Spleen (tissue), 11 donors: ENCODE measurements at regions not wholly inside any gene's neighbourhood (a gene's known extent, or its start where the extent isn't known, plus 50 kb on each side); places are given as distances from the start of the nearest gene placed in this dataset.

Experiments
- DNase-seq: peaks from one replicate; pipeline ENCODE4 v3.0.0-alpha.2; 2020
- H3K27ac ChIP-seq, 8 donors: fragments of 200-600 bp; sonication (generic) in 7 of 8; 1 replicate in 4 of 8; 2 replicates in 4 of 8; pipeline versions ENCODE4 v1.5.0 to v1.8.0; 2016 to 2021; ENCODE audit warnings: inconsistent platforms in 4 of 8, mild to moderate bottlenecking in 4 of 8, moderate library complexity in 1 of 8
- H3K27me3 ChIP-seq, 7 donors: fragments of 200-600 bp; sonication (generic) in 6 of 7; replicated peaks in 1 of 7; 1 replicate in 4 of 7; 2 replicates in 3 of 7; pipeline versions ENCODE4 v1.5.0 to v1.8.0; 2016 to 2021; ENCODE audit warnings: inconsistent platforms in 3 of 7, mild to moderate bottlenecking in 1 of 7
- H3K36me3 ChIP-seq, 6 donors: fragments of 200-600 bp; sonication (generic) in 5 of 6; 1 replicate in 4 of 6; 2 replicates in 2 of 6; pipeline versions ENCODE4 v1.5.0 to v1.8.0; 2016 to 2021; ENCODE audit warnings: inconsistent platforms in 2 of 6
- H3K4me1 ChIP-seq, 6 donors: fragments of 200-600 bp; sonication (generic) in 5 of 6; 1 replicate in 3 of 6; 2 replicates in 3 of 6; pipeline versions ENCODE4 v1.5.0 to v1.8.0; 2016 to 2021; ENCODE audit warnings: inconsistent platforms in 3 of 6
- H3K4me3 ChIP-seq, 8 donors: fragments of 200-600 bp; sonication (generic) in 7 of 8; 1 replicate in 4 of 8; 2 replicates in 4 of 8; pipeline versions ENCODE4 v1.5.0 to v1.8.0; 2016 to 2021; ENCODE audit warnings: inconsistent platforms in 4 of 8, mild to moderate bottlenecking in 4 of 8, moderate library complexity in 2 of 8
- H3K9me3 ChIP-seq, 8 donors: fragments of 200-600 bp; sonication (generic) in 7 of 8; 1 replicate in 4 of 8; 2 replicates in 4 of 8; pipeline versions ENCODE4 v1.5.0 to v1.8.0; 2016 to 2021; ENCODE audit warnings: inconsistent platforms in 4 of 8
- POLR2A ChIP-seq, 3 donors: fragments of 450-650 bp; IDR thresholded peaks; one replicate each; pipeline ENCODE4 v1.5.1; 2017; ENCODE audit warnings: antibody characterized with exemption in 3 of 3, mild to moderate bottlenecking in 1 of 3
- POLR2AphosphoS5 ChIP-seq, 3 donors: sonication (generic); formaldehyde crosslinking; IDR thresholded peaks; one replicate each; pipeline ENCODE4 v1.5.1; 2017; ENCODE audit warnings: antibody characterized with exemption in 3 of 3
- WGBS, 5 donors: extraction: QIAGEN DNeasy Blood & Tissue Kit in 3 of 5; methylation state at CpG; one replicate each; pipeline versions ENCODE4 v1.1.5 to v1.1.7; 2013 to 2018; 5-methylcytosine and 5-hydroxymethylcytosine counted together
- intact Hi-C: fragments of 100-400 bp; cut with DNase I; formaldehyde crosslinking; loops from one replicate; pipeline ENCODE4 v1.15.0; 2023; ENCODE audit warnings: low total_unique reads
- TF ChIP-seq, protein P1 (sequence below), 11 experiments: fragments of 200-600 bp in 7 of 11; fragments of 450-650 bp in 4 of 11; sonication (generic) in 4 of 11; IDR thresholded peaks in 8 of 11; conservative IDR thresholded peaks in 3 of 11; 1 replicate in 7 of 11; 2 replicates in 4 of 11; pipeline versions ENCODE4 v1.4.0 to v1.8.0; 2016 to 2021; ENCODE audit warnings: antibody characterized with exemption in 11 of 11, inconsistent platforms in 4 of 11, mild to moderate bottlenecking in 1 of 11
- donor health status: healthy with polysubstance abuse.
- donor health status: DM: no; HTN: no; CAD: no; lungs with moderate emphysema.
- donor health status: DM: no; HTN: no; CAD: no.
- donor health status: Bipolar disorder and iron deficiency.
- donor health status: healthy.
- donor health status: DM: no; HTN: no; CAD: no.
- donor health status: DM: yes; HTN: yes; CAD: no.

DNA sequence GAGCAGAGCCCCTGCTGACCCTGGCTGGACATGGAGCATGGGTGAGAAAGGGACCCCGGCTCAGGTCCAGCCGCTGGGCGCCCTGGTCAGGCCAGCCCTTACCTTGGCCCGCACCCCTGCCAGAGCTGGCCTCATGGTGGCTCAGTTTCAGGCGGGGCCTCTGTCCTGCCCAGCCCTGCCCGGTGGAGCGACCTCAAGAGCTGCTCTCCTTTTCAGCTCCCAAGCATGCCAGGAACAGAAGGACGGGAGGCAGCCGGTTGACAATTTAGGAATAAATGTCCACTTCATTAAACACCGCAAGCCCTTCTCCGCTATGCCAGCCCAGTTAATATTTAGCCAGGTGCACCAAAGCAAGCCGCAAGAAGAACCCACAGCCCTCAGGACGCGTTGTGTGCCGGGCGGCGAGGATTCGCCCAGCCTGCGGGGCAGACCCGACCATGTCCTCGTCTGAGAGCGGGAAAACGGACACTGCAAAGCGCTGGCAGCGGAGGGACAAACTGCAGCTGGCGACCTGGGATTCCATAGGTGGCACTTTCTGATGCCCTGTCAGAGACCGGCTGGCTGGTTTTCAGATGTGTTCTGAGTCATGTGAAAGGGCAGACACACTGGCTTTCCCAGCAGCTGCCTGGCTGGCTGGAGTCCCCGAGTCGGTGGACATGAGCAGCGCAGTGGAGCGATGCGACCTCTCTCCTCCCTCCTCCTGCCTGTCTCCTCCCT, 221.9 kb downstream of the TTLL2 start:
- Histone ChIP-seq H3K27ac (no peak overlapping the region), H3K4me3 (no peak overlapping the region), H3K4me1 (peaks cover 5 to 30% (median 18%) of the 10 kb centered on the region in 6 donors), H3K36me3 (no peaks in the 10 kb centered on the region), H3K9me3 (no peaks in the 10 kb centered on the region), H3K27me3 (no peaks in the 10 kb centered on the region)
- intact Hi-C loops: no loop called here
- DNase-seq: no peak
- WGBS, 5 donors: 92 to 97% (median 96%) methylated on average over 28 to 32 of the region's 32 CpGs
- no peak for TF ChIP-seq POLR2AphosphoS5 (IDR thresholded peaks at IDR 0.05)
- TF ChIP-seq, protein P1, sequence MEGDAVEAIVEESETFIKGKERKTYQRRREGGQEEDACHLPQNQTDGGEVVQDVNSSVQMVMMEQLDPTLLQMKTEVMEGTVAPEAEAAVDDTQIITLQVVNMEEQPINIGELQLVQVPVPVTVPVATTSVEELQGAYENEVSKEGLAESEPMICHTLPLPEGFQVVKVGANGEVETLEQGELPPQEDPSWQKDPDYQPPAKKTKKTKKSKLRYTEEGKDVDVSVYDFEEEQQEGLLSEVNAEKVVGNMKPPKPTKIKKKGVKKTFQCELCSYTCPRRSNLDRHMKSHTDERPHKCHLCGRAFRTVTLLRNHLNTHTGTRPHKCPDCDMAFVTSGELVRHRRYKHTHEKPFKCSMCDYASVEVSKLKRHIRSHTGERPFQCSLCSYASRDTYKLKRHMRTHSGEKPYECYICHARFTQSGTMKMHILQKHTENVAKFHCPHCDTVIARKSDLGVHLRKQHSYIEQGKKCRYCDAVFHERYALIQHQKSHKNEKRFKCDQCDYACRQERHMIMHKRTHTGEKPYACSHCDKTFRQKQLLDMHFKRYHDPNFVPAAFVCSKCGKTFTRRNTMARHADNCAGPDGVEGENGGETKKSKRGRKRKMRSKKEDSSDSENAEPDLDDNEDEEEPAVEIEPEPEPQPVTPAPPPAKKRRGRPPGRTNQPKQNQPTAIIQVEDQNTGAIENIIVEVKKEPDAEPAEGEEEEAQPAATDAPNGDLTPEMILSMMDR (IDR thresholded peaks at IDR 0.05 in 8 of 11, conservative IDR thresholded peaks at IDR 0.05 in 3 of 11): no peak
- no peak for TF ChIP-seq POLR2A (IDR thresholded peaks at IDR 0.05)

- Histone ChIP-seq H3K36me3 (no peaks in the 10 kb centered on the region), H3K4me1 (peaks cover 5 to 35% (median 18%) of the 10 kb centered on the region in 6 donors), H3K4me3 (no peak overlapping the region), H3K27me3 (no peaks in the 10 kb centered on the region), H3K9me3 (no peaks in the 10 kb centered on the region), H3K27ac (no peak overlapping the region)
- intact Hi-C loops: no loop called here
- DNase-seq: no peak
- TF ChIP-seq, protein P1 (IDR thresholded peaks at IDR 0.05 in 8 of 11, conservative IDR thresholded peaks at IDR 0.05 in 3 of 11): no peak
- TF ChIP-seq POLR2AphosphoS5 (IDR thresholded peaks at IDR 0.05) (no peak), POLR2A (IDR thresholded peaks at IDR 0.05) (no peak)
Measured at GRCh38 chr6:167547328-167547692, 222.4 kb downstream of the TTLL2 start.

- whole genome bisulfite sequencing, 5 donors: 6 to 21% (median 12%) methylated on average over 7 of the region's 7 CpGs
- Histone ChIP-seq H3K27ac (no peak overlapping the region), H3K9me3 (no peaks in the 10 kb centered on the region), H3K4me1 (peaks cover 5 to 37% (median 18%) of the 10 kb centered on the region in 6 donors), H3K36me3 (no peaks in the 10 kb centered on the region), H3K27me3 (no peaks in the 10 kb centered on the region), H3K4me3 (no peak overlapping the region)
- TF ChIP-seq POLR2AphosphoS5 (IDR thresholded peaks at IDR 0.05): peak in 1 of 3 donors; percentile 47
- TF ChIP-seq POLR2A (IDR thresholded peaks at IDR 0.05): no peak
- DNase-seq: no peak
- intact Hi-C loops: no loop called here
Measured at GRCh38 chr6:167547751-167548150, 222.9 kb downstream of the TTLL2 start.

GRCh38 chr6:167548451-167548850, 223.6 kb downstream of the TTLL2 start:
- peak overlapping the region in 2 of 8 donors; percentile 41 to 47 for H3K27ac ChIP-seq
- H3K36me3 ChIP-seq: no peaks in the 10 kb centered on the region
- WGBS, 5 donors: 77 to 98% (median 92%) methylated on average over 4 to 5 of the region's 5 CpGs
- TF ChIP-seq POLR2A (IDR thresholded peaks at IDR 0.05) (no peak), POLR2AphosphoS5 (IDR thresholded peaks at IDR 0.05) (no peak)
- TF ChIP-seq, protein P1 (IDR thresholded peaks at IDR 0.05 in 8 of 11, conservative IDR thresholded peaks at IDR 0.05 in 3 of 11): no peak
- no peaks in the 10 kb centered on the region for H3K9me3 ChIP-seq
- intact Hi-C loops: no loop called here
- peaks cover 4 to 35% (median 17%) of the 10 kb centered on the region in 6 donors for H3K4me1 ChIP-seq
- no peak overlapping the region for H3K4me3 ChIP-seq
- no peak for DNase-seq
- H3K27me3 ChIP-seq: no peaks in the 10 kb centered on the region
